ENCODE measurements at regions not wholly inside any gene's neighbourhood (a gene's known extent, or its start where the extent isn't known, plus 50 kb on each side); places are given as distances from the start of the nearest gene placed in this dataset.

GRCh38 chr4:24703298-24703697 is 92.1 kb upstream of the SOD3 start:
- WGBS (ENCODE audit: extremely low coverage, insufficient read length, low lambda C conversion rate): no CpG with 5 or more reads among the region's 2 CpGs
- Histone ChIP-seq H3T11ph (ENCODE audit: low read length) (no peak overlapping the region), H2BK15ac (ENCODE audit: low read depth, low read length) (no peak overlapping the region), H3K9me3 (ENCODE audit: control insufficient read depth, low read depth, low read length) (no peaks in the 10 kb centered on the region), H3K18ac (ENCODE audit: insufficient read length, low read depth, low read length) (no peak overlapping the region), H3K4ac (ENCODE audit: low read depth, low read length) (no peak overlapping the region), H2BK12ac (ENCODE audit: insufficient read length, low read depth, low read length) (no peak overlapping the region), H2AK5ac (ENCODE audit: insufficient read length, low read length) (no peak overlapping the region), H4K91ac (ENCODE audit: insufficient read length, low read depth, low read length) (no peak overlapping the region), H3K14ac (ENCODE audit: insufficient read depth, low read length) (no peak overlapping the region), H3K23ac (ENCODE audit: insufficient read length, low read depth, low read length) (no peak overlapping the region), H2BK5ac (ENCODE audit: insufficient read length, low read length) (no peak overlapping the region), H3K56ac (ENCODE audit: insufficient read length, low read depth, low read length) (no peak overlapping the region), H3K4me1 (ENCODE audit: insufficient read depth, low read length) (no peaks in the 10 kb centered on the region), H2BK20ac (ENCODE audit: low read depth, low read length, poor library complexity, severe bottlenecking) (no peak overlapping the region), H2AFZ (ENCODE audit: low read length) (no peak overlapping the region), H3K27ac (ENCODE audit: insufficient read length, low read depth, low read length) (no peak overlapping the region), H3K4me2 (ENCODE audit: insufficient read depth, insufficient read length, low read length) (no peak overlapping the region), H2BK120ac (ENCODE audit: low read depth, low read length, poor library complexity, severe bottlenecking) (no peak overlapping the region), H3K23me2 (ENCODE audit: insufficient read length, low read depth, low read length, poor library complexity, severe bottlenecking) (no peaks in the 10 kb centered on the region), H3K79me1 (ENCODE audit: insufficient read depth, low read depth, low read length, poor library complexity, severe bottlenecking) (no peaks in the 10 kb centered on the region), H3K27me3 (ENCODE audit: insufficient read depth, low read length) (no peaks in the 10 kb centered on the region; the same call in 1 of the 2 replicates), H3K9ac (ENCODE audit: extremely low read depth, insufficient read length, low read length) (no peak overlapping the region), H3K79me2 (ENCODE audit: insufficient read depth, low read length) (no peaks in the 10 kb centered on the region), H4K8ac (replicated peaks; ENCODE audit: insufficient read length, low read depth, low read length) (no peak overlapping the region), H4K20me1 (ENCODE audit: control insufficient read depth, insufficient read depth, insufficient read length) (no peaks in the 10 kb centered on the region), H4K5ac (ENCODE audit: insufficient read length, low read depth, low read length) (no peak overlapping the region)
- Mint-ChIP-seq H3K9me3 (peaks cover 0 to 9% of the 10 kb centered on the region in 2 experiments; a peak in 2 of 5 replicates), H3K4me1 (peaks cover 9 to 10% of the 10 kb centered on the region in 2 experiments), H3K27ac (no peak overlapping the region), H3K27me3 (ENCODE audit: low read depth) (no peaks in the 10 kb centered on the region; the same call in 1 of the 2 replicates), H3K4me3 (no peak overlapping the region), H3K36me3 (ENCODE audit: insufficient read depth in 1 of 3, low read depth in 3 of 3) (no peaks in the 10 kb centered on the region; a peak in 1 of 7 replicates)
- DNase-seq: no peak
- TF ChIP-seq, protein P1, sequence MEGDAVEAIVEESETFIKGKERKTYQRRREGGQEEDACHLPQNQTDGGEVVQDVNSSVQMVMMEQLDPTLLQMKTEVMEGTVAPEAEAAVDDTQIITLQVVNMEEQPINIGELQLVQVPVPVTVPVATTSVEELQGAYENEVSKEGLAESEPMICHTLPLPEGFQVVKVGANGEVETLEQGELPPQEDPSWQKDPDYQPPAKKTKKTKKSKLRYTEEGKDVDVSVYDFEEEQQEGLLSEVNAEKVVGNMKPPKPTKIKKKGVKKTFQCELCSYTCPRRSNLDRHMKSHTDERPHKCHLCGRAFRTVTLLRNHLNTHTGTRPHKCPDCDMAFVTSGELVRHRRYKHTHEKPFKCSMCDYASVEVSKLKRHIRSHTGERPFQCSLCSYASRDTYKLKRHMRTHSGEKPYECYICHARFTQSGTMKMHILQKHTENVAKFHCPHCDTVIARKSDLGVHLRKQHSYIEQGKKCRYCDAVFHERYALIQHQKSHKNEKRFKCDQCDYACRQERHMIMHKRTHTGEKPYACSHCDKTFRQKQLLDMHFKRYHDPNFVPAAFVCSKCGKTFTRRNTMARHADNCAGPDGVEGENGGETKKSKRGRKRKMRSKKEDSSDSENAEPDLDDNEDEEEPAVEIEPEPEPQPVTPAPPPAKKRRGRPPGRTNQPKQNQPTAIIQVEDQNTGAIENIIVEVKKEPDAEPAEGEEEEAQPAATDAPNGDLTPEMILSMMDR (conservative IDR thresholded peaks at IDR 0.05): no peak

All from H9 (cell line).